ENCODE measurements at regions not wholly inside any gene's neighbourhood (a gene's known extent, or its start where the extent isn't known, plus 50 kb on each side); places are given as distances from the start of the nearest gene placed in this dataset.

GRCh38 chr11:29305456-29306232, 711.2 kb downstream of the KCNA4 start:
- H3K4me3 Mint-ChIP-seq: no peak overlapping the region
- intact Hi-C loops (cut with micrococcal nuclease): no loop called here
- no peaks in the 10 kb centered on the region for H3K36me3 Mint-ChIP-seq
- no peak for DNase-seq
- H3K27ac Mint-ChIP-seq: no peak overlapping the region
- peaks cover 17% of the 10 kb centered on the region for H3K9me3 Mint-ChIP-seq
- no peaks in the 10 kb centered on the region for H3K27me3 Mint-ChIP-seq
- H3K4me1 Mint-ChIP-seq (ENCODE audit: low read depth): no peaks in the 10 kb centered on the region
- ChIA-PET POLR2A (no interaction called here), CTCF (no interaction called here)

- no peaks in the 10 kb centered on the region for H3K4me1 Mint-ChIP-seq (ENCODE audit: low read depth)
- intact Hi-C loops (cut with micrococcal nuclease): no loop called here
These were observed 716.4 kb downstream of the KCNA4 start for GRCh38 chr11:29300420-29300819.

GRCh38 chr11:29296680-29297079, 720.1 kb downstream of the KCNA4 start:
- H3K4me3 Mint-ChIP-seq: no peak overlapping the region

More at GRCh38 chr11:29300420-29300819, 716.4 kb downstream of the KCNA4 start:
- no peak for DNase-seq
- H3K27ac Mint-ChIP-seq: no peak overlapping the region
- CTCF ChIA-PET: no interaction called here
- peaks cover 15% of the 10 kb centered on the region for H3K9me3 Mint-ChIP-seq
- POLR2A ChIA-PET: no interaction called here
- no peaks in the 10 kb centered on the region for H3K36me3 Mint-ChIP-seq
- H3K4me3 Mint-ChIP-seq: no peak overlapping the region
- H3K27me3 Mint-ChIP-seq: no peaks in the 10 kb centered on the region

GRCh38 chr11:29293825-29294224, 723.0 kb downstream of the KCNA4 start:
- ChIA-PET CTCF (no interaction called here), POLR2A (no interaction called here)
- H3K9me3 Mint-ChIP-seq: peaks cover 19% of the 10 kb centered on the region
- no peak overlapping the region for H3K27ac Mint-ChIP-seq
- H3K36me3 Mint-ChIP-seq: no peaks in the 10 kb centered on the region
- DNase-seq: no peak
- no peaks in the 10 kb centered on the region for H3K27me3 Mint-ChIP-seq
- intact Hi-C loops (cut with micrococcal nuclease): no loop called here
- no peaks in the 10 kb centered on the region for H3K4me1 Mint-ChIP-seq (ENCODE audit: low read depth)
- H3K4me3 Mint-ChIP-seq: no peak overlapping the region

More at GRCh38 chr11:29296680-29297079, 720.1 kb downstream of the KCNA4 start:
- ChIA-PET CTCF (no interaction called here), POLR2A (no interaction called here)
- Mint-ChIP-seq H3K36me3 (no peaks in the 10 kb centered on the region), H3K27me3 (no peaks in the 10 kb centered on the region), H3K27ac (no peak overlapping the region), H3K9me3 (peaks cover 17% of the 10 kb centered on the region), H3K4me1 (ENCODE audit: low read depth) (no peaks in the 10 kb centered on the region)
- no peak for DNase-seq
- intact Hi-C loops (cut with micrococcal nuclease): no loop called here

GRCh38 chr11:29282088-29282487, 734.7 kb downstream of the KCNA4 start:
- ChIA-PET POLR2A (no interaction called here), CTCF (no interaction called here)
- H3K9me3 Mint-ChIP-seq: peaks cover 17% of the 10 kb centered on the region
- H3K27ac Mint-ChIP-seq: no peak overlapping the region
- DNase-seq: no peak
- intact Hi-C loops (cut with micrococcal nuclease): no loop called here
- no peaks in the 10 kb centered on the region for H3K27me3 Mint-ChIP-seq
- no peaks in the 10 kb centered on the region for H3K4me1 Mint-ChIP-seq (ENCODE audit: low read depth)
- no peak overlapping the region for H3K4me3 Mint-ChIP-seq
- no peaks in the 10 kb centered on the region for H3K36me3 Mint-ChIP-seq

- Mint-ChIP-seq H3K36me3 (no peaks in the 10 kb centered on the region), H3K4me1 (ENCODE audit: low read depth) (no peaks in the 10 kb centered on the region), H3K4me3 (no peak overlapping the region), H3K27ac (no peak overlapping the region), H3K27me3 (no peaks in the 10 kb centered on the region), H3K9me3 (peaks cover 17% of the 10 kb centered on the region)
- POLR2A ChIA-PET: no interaction called here
- no peak for DNase-seq
- intact Hi-C loops (cut with micrococcal nuclease): no loop called here
- CTCF ChIA-PET: no interaction called here
These were observed 735.5 kb downstream of the KCNA4 start for GRCh38 chr11:29281271-29281777.

GRCh38 chr11:29280452-29280851, 736.4 kb downstream of the KCNA4 start:
- H3K4me1 Mint-ChIP-seq (ENCODE audit: low read depth): no peaks in the 10 kb centered on the region
- intact Hi-C loops (cut with micrococcal nuclease): no loop called here
- H3K27ac Mint-ChIP-seq: no peak overlapping the region
- ChIA-PET CTCF (no interaction called here), POLR2A (no interaction called here)
- H3K27me3 Mint-ChIP-seq: no peaks in the 10 kb centered on the region
- peaks cover 21% of the 10 kb centered on the region for H3K9me3 Mint-ChIP-seq
- H3K36me3 Mint-ChIP-seq: no peaks in the 10 kb centered on the region
- DNase-seq: no peak
- no peak overlapping the region for H3K4me3 Mint-ChIP-seq

- Mint-ChIP-seq H3K27ac (no peak overlapping the region), H3K36me3 (no peaks in the 10 kb centered on the region), H3K9me3 (peaks cover 22% of the 10 kb centered on the region), H3K4me3 (no peak overlapping the region), H3K27me3 (no peaks in the 10 kb centered on the region), H3K4me1 (ENCODE audit: low read depth) (no peaks in the 10 kb centered on the region)
- intact Hi-C loops (cut with micrococcal nuclease): no loop called here
- POLR2A ChIA-PET: no interaction called here
- no peak for DNase-seq
- CTCF ChIA-PET: no interaction called here
These were observed 737.1 kb downstream of the KCNA4 start for GRCh38 chr11:29279716-29280115.

GRCh38 chr11:29272019-29272654, 744.7 kb downstream of the KCNA4 start:
- Mint-ChIP-seq H3K36me3 (no peaks in the 10 kb centered on the region), H3K4me1 (ENCODE audit: low read depth) (no peaks in the 10 kb centered on the region), H3K4me3 (no peak overlapping the region), H3K27ac (no peak overlapping the region), H3K9me3 (peaks cover 10% of the 10 kb centered on the region), H3K27me3 (no peaks in the 10 kb centered on the region)
- POLR2A ChIA-PET: no interaction called here
- intact Hi-C loops (cut with micrococcal nuclease): no loop called here
- DNase-seq: no peak
- CTCF ChIA-PET: no interaction called here

GRCh38 chr11:29271616-29272015, 745.2 kb downstream of the KCNA4 start:
- Mint-ChIP-seq H3K4me3 (no peak overlapping the region), H3K36me3 (no peaks in the 10 kb centered on the region), H3K27me3 (no peaks in the 10 kb centered on the region), H3K27ac (no peak overlapping the region), H3K9me3 (peaks cover 10% of the 10 kb centered on the region), H3K4me1 (ENCODE audit: low read depth) (no peaks in the 10 kb centered on the region)
- CTCF ChIA-PET: no interaction called here
- no peak for DNase-seq
- POLR2A ChIA-PET: no interaction called here
- intact Hi-C loops (cut with micrococcal nuclease): no loop called here

GRCh38 chr11:29268733-29269132, 748.1 kb downstream of the KCNA4 start:
- peaks cover 2% of the 10 kb centered on the region for H3K9me3 Mint-ChIP-seq
- ChIA-PET CTCF (no interaction called here), POLR2A (no interaction called here)
- intact Hi-C loops (cut with micrococcal nuclease): no loop called here
- no peak overlapping the region for H3K27ac Mint-ChIP-seq
- H3K4me1 Mint-ChIP-seq (ENCODE audit: low read depth): no peaks in the 10 kb centered on the region
- DNase-seq: no peak
- no peak overlapping the region for H3K4me3 Mint-ChIP-seq
- H3K27me3 Mint-ChIP-seq: no peaks in the 10 kb centered on the region
- H3K36me3 Mint-ChIP-seq: no peaks in the 10 kb centered on the region

GRCh38 chr11:29265792-29266191, 751.0 kb downstream of the KCNA4 start:
- ChIA-PET CTCF (no interaction called here), POLR2A (no interaction called here)
- H3K4me3 Mint-ChIP-seq: no peak overlapping the region
- H3K36me3 Mint-ChIP-seq: no peaks in the 10 kb centered on the region
- no peak overlapping the region for H3K27ac Mint-ChIP-seq
- H3K4me1 Mint-ChIP-seq (ENCODE audit: low read depth): no peaks in the 10 kb centered on the region
- H3K9me3 Mint-ChIP-seq: no peaks in the 10 kb centered on the region
- intact Hi-C loops (cut with micrococcal nuclease): no loop called here
- DNase-seq: no peak
- no peaks in the 10 kb centered on the region for H3K27me3 Mint-ChIP-seq

GRCh38 chr11:29265381-29265780, 751.4 kb downstream of the KCNA4 start:
- H3K9me3 Mint-ChIP-seq: no peaks in the 10 kb centered on the region
- DNase-seq: no peak
- no peak overlapping the region for H3K4me3 Mint-ChIP-seq
- ChIA-PET POLR2A (no interaction called here), CTCF (no interaction called here)
- intact Hi-C loops (cut with micrococcal nuclease): no loop called here
- H3K27me3 Mint-ChIP-seq: no peaks in the 10 kb centered on the region
- no peaks in the 10 kb centered on the region for H3K36me3 Mint-ChIP-seq
- H3K27ac Mint-ChIP-seq: no peak overlapping the region
- H3K4me1 Mint-ChIP-seq (ENCODE audit: low read depth): no peaks in the 10 kb centered on the region
